ENCODE measurements at regions not wholly inside any gene's neighbourhood (a gene's known extent, or its start where the extent isn't known, plus 50 kb on each side); places are given as distances from the start of the nearest gene placed in this dataset.
"Not testable (repeated sequence)": the region's sequence is repeated elsewhere in the genome, so short reads cannot be mapped to it uniquely, and the experiment has no call there.

- not testable (repeated sequence) for DNase-seq
Observed at GRCh38 chr7:10501206-10501884, 472.3 kb upstream of the PHF14 start.

- DNase-seq: no peak
Observed at GRCh38 chr7:10507032-10507431, 466.6 kb upstream of the PHF14 start.

GRCh38 chr7:10521306-10521705 is 452.4 kb upstream of the PHF14 start:
- DNase-seq: no peak

GRCh38 chr7:10533429-10533828 is 440.2 kb upstream of the PHF14 start:
- not testable (repeated sequence) for DNase-seq

- no peak for DNase-seq
Observed at GRCh38 chr7:10536561-10536960, 437.1 kb upstream of the PHF14 start.

GRCh38 chr7:10537764-10538163 is 435.9 kb upstream of the PHF14 start:
- DNase-seq: no peak

GRCh38 chr7:10557375-10557774 is 416.3 kb upstream of the PHF14 start:
- DNase-seq: no peak

- DNase-seq: no peak
Observed at GRCh38 chr7:10560497-10560896, 413.2 kb upstream of the PHF14 start.

- DNase-seq: no peak
Observed at GRCh38 chr7:10568891-10569290, 404.8 kb upstream of the PHF14 start.

GRCh38 chr7:10571759-10572158 is 401.9 kb upstream of the PHF14 start:
- DNase-seq: no peak

- no peak for DNase-seq
Observed at GRCh38 chr7:10577866-10578374, 395.8 kb upstream of the PHF14 start.

- DNase-seq: no peak
Observed at GRCh38 chr7:10579561-10579960, 394.1 kb upstream of the PHF14 start.

GRCh38 chr7:10584886-10585285 is 388.8 kb upstream of the PHF14 start:
- DNase-seq: no peak

GRCh38 chr7:10588084-10588483 is 385.6 kb upstream of the PHF14 start:
- DNase-seq: no peak

GRCh38 chr7:10592604-10593003 is 381.1 kb upstream of the PHF14 start:
- DNase-seq: no peak

- DNase-seq: no peak
Observed at GRCh38 chr7:10593080-10593479, 380.6 kb upstream of the PHF14 start.

- DNase-seq: no peak
Observed at GRCh38 chr7:10596827-10597226, 376.8 kb upstream of the PHF14 start.

- no peak for DNase-seq
Observed at GRCh38 chr7:10604128-10604527, 369.5 kb upstream of the PHF14 start.

- DNase-seq: no peak
Observed at GRCh38 chr7:10612950-10613349, 360.7 kb upstream of the PHF14 start.

- no peak for DNase-seq
Observed at GRCh38 chr7:10618953-10619352, 354.7 kb upstream of the PHF14 start.

- DNase-seq: no peak
Observed at GRCh38 chr7:10632712-10633111, 341.0 kb upstream of the PHF14 start.

- DNase-seq: no peak
Observed at GRCh38 chr7:10634239-10634638, 339.4 kb upstream of the PHF14 start.

- no peak for DNase-seq
Observed at GRCh38 chr7:10637991-10638390, 335.7 kb upstream of the PHF14 start.

- no peak for DNase-seq
Observed at GRCh38 chr7:10643545-10643944, 330.1 kb upstream of the PHF14 start.

GRCh38 chr7:10644849-10645248 is 328.8 kb upstream of the PHF14 start:
- DNase-seq: no peak
